ENCODE measurements at regions not wholly inside any gene's neighbourhood (a gene's known extent, or its start where the extent isn't known, plus 50 kb on each side); places are given as distances from the start of the nearest gene placed in this dataset.

DNA sequence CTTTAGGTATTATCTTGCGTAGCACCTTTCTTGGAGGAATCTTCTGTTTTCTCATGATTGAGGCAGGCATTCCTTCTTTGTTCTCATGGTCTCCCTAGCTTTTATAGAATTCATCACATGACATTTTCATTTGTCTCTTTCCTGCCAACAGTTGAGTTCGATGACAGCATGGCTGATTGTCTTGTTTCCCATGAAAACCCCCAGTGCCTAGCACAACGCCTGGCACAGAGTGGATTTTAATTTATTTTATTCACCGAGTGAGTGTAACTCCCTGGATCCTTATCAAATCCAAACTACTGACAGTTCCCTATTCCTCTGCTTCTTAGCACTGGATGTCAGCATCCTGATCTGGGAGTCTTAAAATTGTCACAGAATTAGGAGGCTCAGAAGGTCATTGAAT, 182.6 kb downstream of the SUDS3 start:
- Mint-ChIP-seq H3K9me3 (no peaks in the 10 kb centered on the region), H3K4me3 (no peak overlapping the region), H3K27me3 (ENCODE audit: low read depth) (no peaks in the 10 kb centered on the region), H3K4me1 (peaks cover 18% of the 10 kb centered on the region), H3K36me3 (no peaks in the 10 kb centered on the region), H3K27ac (no peak overlapping the region)
- DNase-seq (ENCODE audit: low spot score) (no peak), ATAC-seq (no peak)
- ChIA-PET CTCF (no interaction called here), POLR2A (no interaction called here)
- TF ChIP-seq, protein P1, sequence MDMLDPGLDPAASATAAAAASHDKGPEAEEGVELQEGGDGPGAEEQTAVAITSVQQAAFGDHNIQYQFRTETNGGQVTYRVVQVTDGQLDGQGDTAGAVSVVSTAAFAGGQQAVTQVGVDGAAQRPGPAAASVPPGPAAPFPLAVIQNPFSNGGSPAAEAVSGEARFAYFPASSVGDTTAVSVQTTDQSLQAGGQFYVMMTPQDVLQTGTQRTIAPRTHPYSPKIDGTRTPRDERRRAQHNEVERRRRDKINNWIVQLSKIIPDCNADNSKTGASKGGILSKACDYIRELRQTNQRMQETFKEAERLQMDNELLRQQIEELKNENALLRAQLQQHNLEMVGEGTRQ (CRISPR knock-in tag; IDR thresholded peaks at IDR 0.05) = no peak
- TF ChIP-seq, protein P2, sequence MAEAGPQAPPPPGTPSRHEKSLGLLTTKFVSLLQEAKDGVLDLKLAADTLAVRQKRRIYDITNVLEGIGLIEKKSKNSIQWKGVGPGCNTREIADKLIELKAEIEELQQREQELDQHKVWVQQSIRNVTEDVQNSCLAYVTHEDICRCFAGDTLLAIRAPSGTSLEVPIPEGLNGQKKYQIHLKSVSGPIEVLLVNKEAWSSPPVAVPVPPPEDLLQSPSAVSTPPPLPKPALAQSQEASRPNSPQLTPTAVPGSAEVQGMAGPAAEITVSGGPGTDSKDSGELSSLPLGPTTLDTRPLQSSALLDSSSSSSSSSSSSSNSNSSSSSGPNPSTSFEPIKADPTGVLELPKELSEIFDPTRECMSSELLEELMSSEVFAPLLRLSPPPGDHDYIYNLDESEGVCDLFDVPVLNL (CRISPR knock-in tag; IDR thresholded peaks at IDR 0.05; ENCODE audit: borderline replicate concordance, low read depth) = no peak
- no peak for TF ChIP-seq SP1 (CRISPR knock-in tag; conservative IDR thresholded peaks at IDR 0.05)
- no peak for TF ChIP-seq GTF2I (CRISPR knock-in tag; conservative IDR thresholded peaks at IDR 0.05)
- TF ChIP-seq, protein P3, sequence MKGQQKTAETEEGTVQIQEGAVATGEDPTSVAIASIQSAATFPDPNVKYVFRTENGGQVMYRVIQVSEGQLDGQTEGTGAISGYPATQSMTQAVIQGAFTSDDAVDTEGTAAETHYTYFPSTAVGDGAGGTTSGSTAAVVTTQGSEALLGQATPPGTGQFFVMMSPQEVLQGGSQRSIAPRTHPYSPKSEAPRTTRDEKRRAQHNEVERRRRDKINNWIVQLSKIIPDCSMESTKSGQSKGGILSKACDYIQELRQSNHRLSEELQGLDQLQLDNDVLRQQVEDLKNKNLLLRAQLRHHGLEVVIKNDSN (CRISPR knock-in tag; IDR thresholded peaks at IDR 0.05) = no peak
- no peak for TF ChIP-seq SMAD3 (CRISPR knock-in tag; IDR thresholded peaks at IDR 0.05; ENCODE audit: borderline replicate concordance)
- no peak for TF ChIP-seq NFATC4 (CRISPR knock-in tag; IDR thresholded peaks at IDR 0.05)

DNA sequence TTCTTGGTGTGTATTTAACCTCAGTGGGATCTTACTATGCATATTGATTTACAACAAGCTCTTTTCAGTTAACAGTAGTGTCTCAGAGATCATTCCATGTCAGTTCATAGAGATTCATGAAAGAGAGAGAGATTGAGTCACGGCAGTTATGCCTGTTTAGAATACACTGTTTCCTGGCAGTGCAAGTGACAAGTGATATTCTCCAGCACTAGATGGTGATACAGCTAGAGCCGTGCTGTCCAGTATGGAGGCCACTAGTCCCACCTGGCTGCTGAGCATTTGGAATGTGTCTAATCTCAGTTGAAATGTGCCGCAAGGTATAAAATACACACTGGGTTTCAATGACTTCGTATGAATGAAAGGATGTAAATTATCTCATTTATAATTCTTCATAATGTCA, 184.4 kb downstream of the SUDS3 start:
- CTCF ChIA-PET = no interaction called here
- ATAC-seq (no peak), DNase-seq (ENCODE audit: low spot score) (no peak)
- peaks cover 2% of the 10 kb centered on the region for H3K4me1 Mint-ChIP-seq
- H3K36me3 Mint-ChIP-seq = no peaks in the 10 kb centered on the region
- POLR2A ChIA-PET = no interaction called here
- no peak overlapping the region for H3K27ac Mint-ChIP-seq
- TF ChIP-seq, protein P4, sequence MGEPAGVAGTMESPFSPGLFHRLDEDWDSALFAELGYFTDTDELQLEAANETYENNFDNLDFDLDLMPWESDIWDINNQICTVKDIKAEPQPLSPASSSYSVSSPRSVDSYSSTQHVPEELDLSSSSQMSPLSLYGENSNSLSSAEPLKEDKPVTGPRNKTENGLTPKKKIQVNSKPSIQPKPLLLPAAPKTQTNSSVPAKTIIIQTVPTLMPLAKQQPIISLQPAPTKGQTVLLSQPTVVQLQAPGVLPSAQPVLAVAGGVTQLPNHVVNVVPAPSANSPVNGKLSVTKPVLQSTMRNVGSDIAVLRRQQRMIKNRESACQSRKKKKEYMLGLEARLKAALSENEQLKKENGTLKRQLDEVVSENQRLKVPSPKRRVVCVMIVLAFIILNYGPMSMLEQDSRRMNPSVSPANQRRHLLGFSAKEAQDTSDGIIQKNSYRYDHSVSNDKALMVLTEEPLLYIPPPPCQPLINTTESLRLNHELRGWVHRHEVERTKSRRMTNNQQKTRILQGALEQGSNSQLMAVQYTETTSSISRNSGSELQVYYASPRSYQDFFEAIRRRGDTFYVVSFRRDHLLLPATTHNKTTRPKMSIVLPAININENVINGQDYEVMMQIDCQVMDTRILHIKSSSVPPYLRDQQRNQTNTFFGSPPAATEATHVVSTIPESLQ (CRISPR knock-in tag; IDR thresholded peaks at IDR 0.05) = no peak
- no peak for TF ChIP-seq ZNF138 (CRISPR knock-in tag; conservative IDR thresholded peaks at IDR 0.05)
- TF ChIP-seq, protein P2 (CRISPR knock-in tag; IDR thresholded peaks at IDR 0.05; ENCODE audit: borderline replicate concordance, low read depth) = no peak
- TF ChIP-seq RELA (CRISPR knock-in tag; IDR thresholded peaks at IDR 0.05; ENCODE audit: borderline replicate concordance) = no peak
- TF ChIP-seq JAZF1 (CRISPR knock-in tag; IDR thresholded peaks at IDR 0.05) = no peak
- TF ChIP-seq, protein P5, sequence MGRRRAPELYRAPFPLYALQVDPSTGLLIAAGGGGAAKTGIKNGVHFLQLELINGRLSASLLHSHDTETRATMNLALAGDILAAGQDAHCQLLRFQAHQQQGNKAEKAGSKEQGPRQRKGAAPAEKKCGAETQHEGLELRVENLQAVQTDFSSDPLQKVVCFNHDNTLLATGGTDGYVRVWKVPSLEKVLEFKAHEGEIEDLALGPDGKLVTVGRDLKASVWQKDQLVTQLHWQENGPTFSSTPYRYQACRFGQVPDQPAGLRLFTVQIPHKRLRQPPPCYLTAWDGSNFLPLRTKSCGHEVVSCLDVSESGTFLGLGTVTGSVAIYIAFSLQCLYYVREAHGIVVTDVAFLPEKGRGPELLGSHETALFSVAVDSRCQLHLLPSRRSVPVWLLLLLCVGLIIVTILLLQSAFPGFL (CRISPR knock-in tag; IDR thresholded peaks at IDR 0.05; ENCODE audit: borderline replicate concordance) = no peak
- no peak for TF ChIP-seq MXD4 (CRISPR knock-in tag; IDR thresholded peaks at IDR 0.05; ENCODE audit: borderline replicate concordance)
- TF ChIP-seq, protein P6, sequence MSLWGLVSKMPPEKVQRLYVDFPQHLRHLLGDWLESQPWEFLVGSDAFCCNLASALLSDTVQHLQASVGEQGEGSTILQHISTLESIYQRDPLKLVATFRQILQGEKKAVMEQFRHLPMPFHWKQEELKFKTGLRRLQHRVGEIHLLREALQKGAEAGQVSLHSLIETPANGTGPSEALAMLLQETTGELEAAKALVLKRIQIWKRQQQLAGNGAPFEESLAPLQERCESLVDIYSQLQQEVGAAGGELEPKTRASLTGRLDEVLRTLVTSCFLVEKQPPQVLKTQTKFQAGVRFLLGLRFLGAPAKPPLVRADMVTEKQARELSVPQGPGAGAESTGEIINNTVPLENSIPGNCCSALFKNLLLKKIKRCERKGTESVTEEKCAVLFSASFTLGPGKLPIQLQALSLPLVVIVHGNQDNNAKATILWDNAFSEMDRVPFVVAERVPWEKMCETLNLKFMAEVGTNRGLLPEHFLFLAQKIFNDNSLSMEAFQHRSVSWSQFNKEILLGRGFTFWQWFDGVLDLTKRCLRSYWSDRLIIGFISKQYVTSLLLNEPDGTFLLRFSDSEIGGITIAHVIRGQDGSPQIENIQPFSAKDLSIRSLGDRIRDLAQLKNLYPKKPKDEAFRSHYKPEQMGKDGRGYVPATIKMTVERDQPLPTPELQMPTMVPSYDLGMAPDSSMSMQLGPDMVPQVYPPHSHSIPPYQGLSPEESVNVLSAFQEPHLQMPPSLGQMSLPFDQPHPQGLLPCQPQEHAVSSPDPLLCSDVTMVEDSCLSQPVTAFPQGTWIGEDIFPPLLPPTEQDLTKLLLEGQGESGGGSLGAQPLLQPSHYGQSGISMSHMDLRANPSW (CRISPR knock-in tag; conservative IDR thresholded peaks at IDR 0.05; ENCODE audit: low read depth) = no peak
- H3K27me3 Mint-ChIP-seq (ENCODE audit: low read depth) = no peaks in the 10 kb centered on the region
- H3K9me3 Mint-ChIP-seq = no peaks in the 10 kb centered on the region
- H3K4me3 Mint-ChIP-seq = no peak overlapping the region
